Pancreas (tissue), 10 donors: ENCODE measurements at regions not wholly inside any gene's neighbourhood (a gene's known extent, or its start where the extent isn't known, plus 50 kb on each side); places are given as distances from the start of the nearest gene placed in this dataset.

ENCODE experiments used
- ATAC-seq, 4 donors: fragments of 200-7000 bp; cut with Tn5 transposase; one replicate each; pipeline versions ENCODE4 v1.8.0 to v1.9.1; 2020; ENCODE audit warnings: mild to moderate bottlenecking in 4 of 4, moderate library complexity in 4 of 4
- DNase-seq, 6 donors: peaks; one replicate each; pipeline ENCODE4 v3.0.0-alpha.2; 2020
- FAIRE-seq: peaks from 2 replicates; lab custom pipeline; 2012; peaks lifted over from hg19 to GRCh38; lab: Jason Lieb, UNC
- H3K27ac ChIP-seq, 4 donors: fragments of 200-600 bp; sonication (generic); 1 replicate in 3 of 4; 2 replicates in 1 of 4; pipeline versions ENCODE4 v1.5.0 to v1.8.0; 2020
- H3K27me3 ChIP-seq, 4 donors: fragments of 200-600 bp; one replicate each; pipeline ENCODE4 v1.8.0; 2021
- H3K36me3 ChIP-seq, 3 donors: fragments of 200-600 bp; sonication (generic) in 1 of 3; one replicate each; pipeline versions ENCODE4 v1.5.0 to v1.8.0; 2020 to 2021
- H3K4me1 ChIP-seq, 3 donors: fragments of 200-600 bp; one replicate each; pipeline ENCODE4 v1.8.0; 2021
- H3K4me3 ChIP-seq, 4 donors: fragments of 200-600 bp; sonication (generic) in 2 of 4; one replicate each; pipeline versions ENCODE4 v1.5.0 to v1.8.0; 2020 to 2021
- H3K9me3 ChIP-seq, 4 donors: fragments of 200-600 bp; one replicate each; pipeline ENCODE4 v1.8.0; 2021
- WGBS, 2 donors: extraction: QIAGEN DNeasy Blood & Tissue Kit; methylation state at CpG; one replicate each; pipeline ENCODE4 v1.1.7; 2013; 5-methylcytosine and 5-hydroxymethylcytosine counted together
- intact Hi-C, 3 donors: fragments of 100-400 bp; cut with DNase I; formaldehyde crosslinking; loops; one replicate each; pipeline versions ENCODE4 v1.11.1 to v1.14.2; 2022
- TF ChIP-seq, protein P1 (sequence below), 4 donors: fragments of 200-600 bp; sonication (generic) in 3 of 4; IDR thresholded peaks; one replicate each; pipeline versions ENCODE4 v1.5.0 to v1.8.0; 2021; ENCODE audit warnings: antibody characterized with exemption in 4 of 4
- donor health status: healthy with polysubstance abuse.
- donor health status: DM: no; HTN: no; CAD: no; lungs with moderate emphysema.
- donor health status: DM: no; HTN: no; CAD: no.
- donor health status: control.
- donor health status: control.
- donor health status: Bipolar disorder and iron deficiency.
- donor health status: DM: yes; HTN: yes; CAD: no.
- donor health status: DM: no; HTN: no; CAD: no.
- donor health status: DM: no; HTN: no; CAD: no.
- donor health status: DM: yes; HTN: yes; CAD: no.

DNA sequence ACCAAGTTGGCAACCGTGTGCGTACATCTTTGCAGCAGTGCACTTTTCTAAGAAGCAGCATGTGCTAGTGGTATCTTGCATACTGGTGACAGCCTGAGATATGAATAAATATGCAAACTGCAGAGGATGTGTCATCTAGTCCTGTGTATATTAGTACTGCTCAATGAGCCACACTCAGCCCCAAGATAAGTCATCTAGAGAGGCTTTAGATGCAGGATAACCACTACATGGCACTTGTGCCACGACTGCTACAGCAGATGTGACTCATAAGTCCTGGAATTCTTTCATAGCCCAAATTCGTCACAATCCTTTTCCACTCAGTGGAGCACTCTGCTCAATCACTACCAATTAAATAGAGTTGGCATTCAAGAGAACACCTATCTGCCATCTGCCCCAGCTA is 171.5 kb downstream of the AXIN2 start:
- H3K9me3 ChIP-seq, result no peaks in the 10 kb centered on the region
- WGBS, 2 donors, result 76 to 86% methylated on average over 4 of the region's 4 CpGs
- FAIRE-seq (no peak), DNase-seq (no peak), ATAC-seq (no peak)
- no peak overlapping the region for H3K27ac ChIP-seq
- H3K36me3 ChIP-seq, result no peaks in the 10 kb centered on the region
- H3K27me3 ChIP-seq, result no peaks in the 10 kb centered on the region
- no peak overlapping the region for H3K4me3 ChIP-seq
- TF ChIP-seq, protein P1, sequence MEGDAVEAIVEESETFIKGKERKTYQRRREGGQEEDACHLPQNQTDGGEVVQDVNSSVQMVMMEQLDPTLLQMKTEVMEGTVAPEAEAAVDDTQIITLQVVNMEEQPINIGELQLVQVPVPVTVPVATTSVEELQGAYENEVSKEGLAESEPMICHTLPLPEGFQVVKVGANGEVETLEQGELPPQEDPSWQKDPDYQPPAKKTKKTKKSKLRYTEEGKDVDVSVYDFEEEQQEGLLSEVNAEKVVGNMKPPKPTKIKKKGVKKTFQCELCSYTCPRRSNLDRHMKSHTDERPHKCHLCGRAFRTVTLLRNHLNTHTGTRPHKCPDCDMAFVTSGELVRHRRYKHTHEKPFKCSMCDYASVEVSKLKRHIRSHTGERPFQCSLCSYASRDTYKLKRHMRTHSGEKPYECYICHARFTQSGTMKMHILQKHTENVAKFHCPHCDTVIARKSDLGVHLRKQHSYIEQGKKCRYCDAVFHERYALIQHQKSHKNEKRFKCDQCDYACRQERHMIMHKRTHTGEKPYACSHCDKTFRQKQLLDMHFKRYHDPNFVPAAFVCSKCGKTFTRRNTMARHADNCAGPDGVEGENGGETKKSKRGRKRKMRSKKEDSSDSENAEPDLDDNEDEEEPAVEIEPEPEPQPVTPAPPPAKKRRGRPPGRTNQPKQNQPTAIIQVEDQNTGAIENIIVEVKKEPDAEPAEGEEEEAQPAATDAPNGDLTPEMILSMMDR (IDR thresholded peaks at IDR 0.05), result no peak
- H3K4me1 ChIP-seq, result no peaks in the 10 kb centered on the region
- intact Hi-C loops, result no loop called here

DNA sequence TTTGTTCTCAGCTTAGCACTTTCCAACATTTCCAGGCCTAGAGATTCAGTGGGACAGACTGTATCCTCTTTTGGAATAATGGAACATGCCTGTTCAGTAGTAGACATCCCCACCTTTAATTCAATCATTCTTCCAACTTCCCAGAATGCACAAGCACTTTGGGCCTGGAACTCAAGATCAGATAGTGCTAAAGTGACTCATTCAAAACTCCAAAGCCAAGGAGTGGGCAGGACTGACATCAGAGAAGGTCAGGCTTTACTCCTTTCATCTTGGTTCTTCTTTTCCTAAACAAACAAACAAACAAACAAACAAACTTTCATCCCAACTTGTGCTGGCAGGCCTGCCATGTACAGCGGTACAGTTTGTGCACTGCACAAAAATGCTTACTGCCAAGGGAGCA is 172.0 kb downstream of the AXIN2 start:
- no peaks in the 10 kb centered on the region for H3K9me3 ChIP-seq
- no peaks in the 10 kb centered on the region for H3K36me3 ChIP-seq
- no peaks in the 10 kb centered on the region for H3K4me1 ChIP-seq
- DNase-seq, result no peak
- intact Hi-C loops, result no loop called here
- no peak overlapping the region for H3K27ac ChIP-seq
- WGBS, 2 donors, result 96 to 97% methylated on average over 1 of the region's 1 CpG
- TF ChIP-seq, protein P1 (IDR thresholded peaks at IDR 0.05), result no peak
- H3K4me3 ChIP-seq, result no peak overlapping the region
- no peak for ATAC-seq
- no peaks in the 10 kb centered on the region for H3K27me3 ChIP-seq
- FAIRE-seq, result no peak

DNA sequence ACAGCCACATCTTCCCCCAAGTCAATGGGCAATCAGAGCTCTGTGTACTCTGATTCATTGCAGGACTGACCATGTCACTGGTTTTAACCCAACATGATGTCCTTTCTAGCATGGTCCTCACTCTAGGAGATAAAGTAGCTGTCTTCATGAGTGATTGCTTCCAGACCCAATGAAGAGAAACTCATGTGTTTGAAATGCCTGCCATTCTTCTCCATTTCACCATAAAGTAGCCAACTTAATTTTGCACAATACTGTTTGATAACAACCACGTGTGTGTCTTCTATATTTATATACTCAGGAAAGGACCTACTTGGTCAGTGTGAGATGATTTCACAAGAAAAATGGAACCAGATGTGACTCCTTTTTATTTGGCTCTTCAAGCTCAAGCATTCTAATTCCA is 172.5 kb downstream of the AXIN2 start:
- WGBS, 2 donors, result 48 to 54% methylated on average over 1 of the region's 1 CpG
- FAIRE-seq (no peak), ATAC-seq (no peak), DNase-seq (no peak)
- no peak overlapping the region for H3K27ac ChIP-seq
- H3K9me3 ChIP-seq, result no peaks in the 10 kb centered on the region
- TF ChIP-seq, protein P1 (IDR thresholded peaks at IDR 0.05), result no peak
- intact Hi-C loops, result no loop called here
- no peak overlapping the region for H3K4me3 ChIP-seq
- H3K36me3 ChIP-seq, result no peaks in the 10 kb centered on the region
- H3K4me1 ChIP-seq, result no peaks in the 10 kb centered on the region
- H3K27me3 ChIP-seq, result no peaks in the 10 kb centered on the region

DNA sequence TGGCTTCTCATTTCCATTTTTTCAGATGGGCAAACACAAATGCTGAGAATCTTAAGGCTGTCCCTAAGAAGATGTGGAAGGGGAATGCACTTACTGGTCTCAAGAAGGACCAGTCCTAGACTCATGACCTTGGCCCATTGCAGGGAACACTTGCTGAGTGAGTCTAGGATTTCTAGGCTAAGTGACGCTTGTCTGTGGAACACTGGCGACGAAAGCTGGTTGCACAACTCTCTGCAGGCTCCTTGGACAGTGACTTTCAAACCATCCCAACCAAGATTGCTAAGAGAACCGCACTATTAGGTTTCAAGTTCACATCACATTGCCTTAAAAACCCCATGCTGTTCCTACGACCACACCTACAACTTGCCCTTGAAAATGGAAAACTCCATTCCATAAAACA is 174.1 kb downstream of the AXIN2 start:
- no peak for DNase-seq
- no peak for FAIRE-seq
- no peak overlapping the region for H3K4me3 ChIP-seq
- H3K9me3 ChIP-seq, result no peaks in the 10 kb centered on the region
- intact Hi-C loops, result no loop called here
- no peaks in the 10 kb centered on the region for H3K27me3 ChIP-seq
- H3K27ac ChIP-seq, result no peak overlapping the region
- no peaks in the 10 kb centered on the region for H3K4me1 ChIP-seq
- no peak for ATAC-seq
- no peaks in the 10 kb centered on the region for H3K36me3 ChIP-seq
- 87 to 92% methylated on average over 5 of the region's 5 CpGs for WGBS, 2 donors
- TF ChIP-seq, protein P1 (IDR thresholded peaks at IDR 0.05), result no peak

DNA sequence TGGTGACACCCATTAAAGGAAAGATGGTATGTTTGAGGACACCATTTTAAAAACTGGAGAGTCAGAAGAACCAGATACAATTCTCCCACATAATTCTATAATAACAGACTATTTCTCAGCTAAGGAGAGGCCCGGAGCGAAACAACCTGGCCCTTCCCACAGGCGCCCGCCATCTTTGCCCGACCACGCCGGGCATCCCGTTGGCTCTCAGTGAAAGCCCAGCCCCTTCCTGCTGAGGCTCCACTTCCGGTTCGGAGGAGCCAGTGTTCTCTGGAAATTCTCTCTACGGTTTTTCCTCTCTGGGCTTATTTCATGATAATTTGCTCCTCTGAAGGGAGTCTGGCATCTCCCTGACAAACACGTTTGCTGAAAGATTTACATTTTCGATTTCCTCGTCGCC is 175.7 kb downstream of the AXIN2 start:
- intact Hi-C loops, result no loop called here
- 87 to 95% methylated on average over 15 of the region's 15 CpGs for WGBS, 2 donors
- H3K27me3 ChIP-seq, result no peaks in the 10 kb centered on the region
- FAIRE-seq, result no peak
- H3K36me3 ChIP-seq, result no peaks in the 10 kb centered on the region
- H3K27ac ChIP-seq, result no peak overlapping the region
- no peak for DNase-seq
- ATAC-seq, result no peak
- H3K9me3 ChIP-seq, result no peaks in the 10 kb centered on the region
- H3K4me3 ChIP-seq, result no peak overlapping the region
- H3K4me1 ChIP-seq, result no peaks in the 10 kb centered on the region
- TF ChIP-seq, protein P1 (IDR thresholded peaks at IDR 0.05), result no peak
